ENCODE measurements at regions not wholly inside any gene's neighbourhood (a gene's known extent, or its start where the extent isn't known, plus 50 kb on each side); places are given as distances from the start of the nearest gene placed in this dataset.

DNA sequence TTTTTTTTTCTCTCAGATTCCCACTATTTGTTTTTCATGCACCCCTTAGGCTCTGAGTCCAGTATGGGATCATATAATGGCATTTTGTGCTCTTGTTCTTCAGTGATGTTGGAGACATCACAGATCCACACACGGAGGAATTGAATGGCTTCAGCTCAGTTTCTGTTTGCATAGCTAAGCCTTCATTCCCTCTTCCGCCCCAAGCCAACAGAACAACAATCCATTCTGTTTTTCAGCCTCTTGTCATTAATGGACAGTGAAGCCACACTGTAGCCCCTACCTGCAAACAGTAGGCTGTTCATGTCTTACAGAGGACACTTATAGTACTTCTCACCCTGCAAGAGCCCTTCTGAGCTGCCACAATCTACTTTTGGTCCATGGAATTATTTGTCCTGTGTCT, 64.0 kb upstream of the ZSWIM2 start:
- no peaks in the 10 kb centered on the region for H3K4me1 Mint-ChIP-seq
- peaks cover 0 to 2% (median 0%) of the 10 kb centered on the region in 11 donors for H3K9me3 Mint-ChIP-seq
- DNase-seq: no peak
- ATAC-seq: no peak
- no peaks in the 10 kb centered on the region for H3K36me3 Mint-ChIP-seq
- H3K27me3 ChIP-seq (ENCODE audit: control insufficient read depth in 2 of 2, insufficient read depth in 2 of 2, low read length in 2 of 2): no peaks in the 10 kb centered on the region
- H3K27ac ChIP-seq (ENCODE audit: low read depth, low read length): no peak overlapping the region
- no peaks in the 10 kb centered on the region for H3K36me3 ChIP-seq (ENCODE audit: control insufficient read depth in 2 of 3, insufficient read depth in 3 of 3, low read length in 3 of 3)
- H3K4me1 ChIP-seq (ENCODE audit: control insufficient read depth in 2 of 2, insufficient read depth in 2 of 2, low read length in 2 of 2): no peaks in the 10 kb centered on the region
- H3K4me3 ChIP-seq (ENCODE audit: low read length): no peak overlapping the region
- H3K27ac Mint-ChIP-seq: no peak overlapping the region
- H3K9me3 ChIP-seq (ENCODE audit: control insufficient read depth in 2 of 3, low read length in 3 of 3): no peaks in the 10 kb centered on the region
- H3K4me3 Mint-ChIP-seq: no peak overlapping the region
- ChIA-PET CTCF (no interaction called here), POLR2A (no interaction called here)
- peaks cover 0 to 5% (median 0%) of the 10 kb centered on the region in 5 donors for H3K27me3 Mint-ChIP-seq
- intact Hi-C loops (cut with micrococcal nuclease): no loop called here

DNA sequence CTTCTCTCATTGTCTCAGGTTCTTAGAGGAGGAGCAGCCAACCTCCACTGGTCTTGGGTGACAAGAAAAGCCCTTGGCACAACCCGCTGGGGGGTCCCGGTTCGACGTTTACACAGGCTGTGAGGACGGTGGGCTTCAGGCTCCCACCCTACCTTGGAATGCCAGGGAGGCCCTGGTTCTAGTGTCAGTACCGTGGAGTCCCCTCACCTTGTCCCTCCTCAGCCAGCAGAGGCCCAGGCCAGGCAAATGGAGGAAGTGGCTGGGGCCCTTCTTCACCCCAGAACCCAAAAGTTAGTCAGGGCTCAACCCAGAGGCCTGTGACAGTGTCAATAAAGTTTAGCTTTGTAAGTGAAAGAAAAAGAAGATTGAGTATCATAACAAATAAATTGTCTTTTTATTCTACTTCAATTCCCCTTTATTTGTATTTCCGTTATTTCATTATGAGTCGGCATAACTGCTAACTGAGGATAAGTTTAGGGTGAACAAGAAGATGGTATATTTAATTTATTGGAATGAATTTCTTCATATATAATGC, 62.6 kb upstream of the ZSWIM2 start:
- no peaks in the 10 kb centered on the region for H3K9me3 ChIP-seq (ENCODE audit: control insufficient read depth in 2 of 3, low read length in 3 of 3)
- peaks cover 0 to 5% (median 0%) of the 10 kb centered on the region in 5 donors for H3K27me3 Mint-ChIP-seq
- H3K9me3 Mint-ChIP-seq: peaks cover 0 to 2% (median 0%) of the 10 kb centered on the region in 11 donors
- no peak for ATAC-seq
- H3K4me3 ChIP-seq (ENCODE audit: low read length): no peak overlapping the region
- no peaks in the 10 kb centered on the region for H3K27me3 ChIP-seq (ENCODE audit: control insufficient read depth in 2 of 2, insufficient read depth in 2 of 2, low read length in 2 of 2)
- CTCF ChIA-PET: interaction anchor here (0.6 kb wide), 1 partner anchor 1700 kb away, joined by 3 read pairs; no protein-coding TSS in a partner anchor
- POLR2A ChIA-PET: no interaction called here
- no peak overlapping the region for H3K27ac ChIP-seq (ENCODE audit: low read depth, low read length)
- H3K27ac Mint-ChIP-seq: no peak overlapping the region
- H3K36me3 Mint-ChIP-seq: no peaks in the 10 kb centered on the region
- no peak for DNase-seq
- no peaks in the 10 kb centered on the region for H3K36me3 ChIP-seq (ENCODE audit: control insufficient read depth in 2 of 3, insufficient read depth in 3 of 3, low read length in 3 of 3)
- no peak overlapping the region for H3K4me3 Mint-ChIP-seq
- intact Hi-C loops (cut with micrococcal nuclease): no loop called here
- no peaks in the 10 kb centered on the region for H3K4me1 ChIP-seq (ENCODE audit: control insufficient read depth in 2 of 2, insufficient read depth in 2 of 2, low read length in 2 of 2)
- no peaks in the 10 kb centered on the region for H3K4me1 Mint-ChIP-seq

DNA sequence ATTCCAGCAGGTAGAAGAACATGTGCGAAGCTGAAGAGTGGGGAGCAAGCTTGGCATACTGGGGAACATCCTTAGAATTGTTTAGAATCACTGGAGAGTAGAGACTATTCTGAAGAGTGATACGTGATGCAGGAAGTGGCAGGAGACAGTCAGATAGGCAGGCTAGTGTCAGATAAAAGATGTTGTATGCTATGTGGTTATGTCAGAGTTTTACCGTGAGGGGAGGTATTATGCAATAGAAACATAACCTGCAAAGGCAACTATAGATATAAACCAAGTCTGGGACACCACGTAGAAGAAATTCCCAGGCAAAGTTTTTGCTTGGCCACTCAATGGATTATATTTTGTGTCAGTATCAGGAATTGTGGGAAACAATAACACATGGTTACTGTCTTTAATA, 62.0 kb upstream of the ZSWIM2 start:
- Histone ChIP-seq H3K27ac (ENCODE audit: low read depth, low read length) (no peak overlapping the region), H3K4me3 (ENCODE audit: low read length) (no peak overlapping the region), H3K9me3 (ENCODE audit: control insufficient read depth in 2 of 3, low read length in 3 of 3) (no peaks in the 10 kb centered on the region), H3K4me1 (ENCODE audit: control insufficient read depth in 2 of 2, insufficient read depth in 2 of 2, low read length in 2 of 2) (no peaks in the 10 kb centered on the region), H3K27me3 (ENCODE audit: control insufficient read depth in 2 of 2, insufficient read depth in 2 of 2, low read length in 2 of 2) (no peaks in the 10 kb centered on the region), H3K36me3 (ENCODE audit: control insufficient read depth in 2 of 3, insufficient read depth in 3 of 3, low read length in 3 of 3) (no peaks in the 10 kb centered on the region)
- no peak for DNase-seq
- ChIA-PET CTCF (interaction anchor here (0.6 kb wide), 1 partner anchor 1700 kb away, joined by 3 read pairs; no protein-coding TSS in a partner anchor), POLR2A (no interaction called here)
- Mint-ChIP-seq H3K27ac (no peak overlapping the region), H3K4me3 (no peak overlapping the region), H3K36me3 (no peaks in the 10 kb centered on the region), H3K4me1 (no peaks in the 10 kb centered on the region), H3K9me3 (peaks cover 0 to 2% (median 0%) of the 10 kb centered on the region in 11 donors), H3K27me3 (peaks cover 0 to 5% (median 0%) of the 10 kb centered on the region in 5 donors)
- ATAC-seq: no peak
- intact Hi-C loops (cut with micrococcal nuclease): no loop called here

DNA sequence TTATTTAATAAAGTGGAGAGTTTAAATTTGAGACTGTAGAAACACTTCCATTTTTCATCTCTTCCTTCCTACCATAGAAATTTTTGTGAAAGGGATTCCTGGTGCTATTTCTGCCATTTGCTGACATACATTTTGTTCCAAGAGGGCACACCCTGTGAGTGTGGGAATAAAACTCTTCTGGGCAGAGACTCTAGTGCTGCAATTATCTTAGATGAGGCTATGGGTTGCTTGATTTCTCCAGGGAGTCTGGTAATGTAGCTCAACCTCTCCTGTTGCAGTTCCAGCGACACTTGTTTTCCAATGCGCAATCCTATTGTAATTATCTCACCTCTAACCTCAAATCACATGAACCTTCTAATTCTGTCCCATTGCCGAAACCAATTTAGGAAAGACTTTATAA, 60.1 kb upstream of the ZSWIM2 start:
- Histone ChIP-seq H3K4me3 (ENCODE audit: low read length) (no peak overlapping the region), H3K36me3 (ENCODE audit: control insufficient read depth in 2 of 3, insufficient read depth in 3 of 3, low read length in 3 of 3) (no peaks in the 10 kb centered on the region), H3K27me3 (ENCODE audit: control insufficient read depth in 2 of 2, insufficient read depth in 2 of 2, low read length in 2 of 2) (no peaks in the 10 kb centered on the region), H3K9me3 (ENCODE audit: control insufficient read depth in 2 of 3, low read length in 3 of 3) (no peaks in the 10 kb centered on the region), H3K4me1 (ENCODE audit: control insufficient read depth in 2 of 2, insufficient read depth in 2 of 2, low read length in 2 of 2) (no peaks in the 10 kb centered on the region), H3K27ac (ENCODE audit: low read depth, low read length) (no peak overlapping the region)
- Mint-ChIP-seq H3K27me3 (peaks cover 0 to 5% (median 0%) of the 10 kb centered on the region in 5 donors), H3K4me1 (no peaks in the 10 kb centered on the region), H3K9me3 (peaks cover 0 to 2% (median 0%) of the 10 kb centered on the region in 11 donors), H3K36me3 (no peaks in the 10 kb centered on the region), H3K27ac (no peak overlapping the region), H3K4me3 (no peak overlapping the region)
- no peak for ATAC-seq
- intact Hi-C loops (cut with micrococcal nuclease): no loop called here
- POLR2A ChIA-PET: no interaction called here
- CTCF ChIA-PET: no interaction called here
- no peak for DNase-seq

DNA sequence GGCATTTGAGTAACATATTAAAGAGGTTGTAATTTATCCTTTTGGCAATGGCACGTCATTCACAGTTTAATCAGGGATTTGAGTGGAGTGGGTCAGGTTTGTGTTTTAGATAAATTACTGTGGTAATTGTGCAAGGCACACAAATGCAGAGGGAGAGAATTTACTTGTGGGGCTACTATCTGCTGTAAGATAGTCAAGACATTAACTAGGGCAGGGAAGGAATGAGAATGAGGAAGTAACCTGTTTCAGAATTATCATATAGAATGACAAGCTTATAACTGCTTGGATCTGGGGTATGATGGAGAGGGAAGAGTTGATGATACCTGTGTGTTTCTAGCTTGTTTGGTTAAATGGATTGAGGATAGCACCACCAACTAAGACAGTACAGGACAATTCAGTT, 58.9 kb upstream of the ZSWIM2 start:
- H3K27me3 ChIP-seq (ENCODE audit: control insufficient read depth in 2 of 2, insufficient read depth in 2 of 2, low read length in 2 of 2): no peaks in the 10 kb centered on the region
- H3K4me3 Mint-ChIP-seq: no peak overlapping the region
- no peaks in the 10 kb centered on the region for H3K4me1 Mint-ChIP-seq
- no peak overlapping the region for H3K27ac ChIP-seq (ENCODE audit: low read depth, low read length)
- no peak overlapping the region for H3K4me3 ChIP-seq (ENCODE audit: low read length)
- no peaks in the 10 kb centered on the region for H3K36me3 ChIP-seq (ENCODE audit: control insufficient read depth in 2 of 3, insufficient read depth in 3 of 3, low read length in 3 of 3)
- no peaks in the 10 kb centered on the region for H3K9me3 Mint-ChIP-seq
- ChIA-PET CTCF (interaction anchor here (0.7 kb wide), 1 partner anchor 774 kb away, joined by 3 read pairs; no protein-coding TSS in a partner anchor), POLR2A (no interaction called here)
- peaks cover 0 to 5% (median 0%) of the 10 kb centered on the region in 5 donors for H3K27me3 Mint-ChIP-seq
- H3K4me1 ChIP-seq (ENCODE audit: control insufficient read depth in 2 of 2, insufficient read depth in 2 of 2, low read length in 2 of 2): no peaks in the 10 kb centered on the region
- intact Hi-C loops (cut with micrococcal nuclease): no loop called here
- no peaks in the 10 kb centered on the region for H3K9me3 ChIP-seq (ENCODE audit: control insufficient read depth in 2 of 3, low read length in 3 of 3)
- no peak overlapping the region for H3K27ac Mint-ChIP-seq
- DNase-seq (no peak), ATAC-seq (no peak)
- H3K36me3 Mint-ChIP-seq: no peaks in the 10 kb centered on the region

DNA sequence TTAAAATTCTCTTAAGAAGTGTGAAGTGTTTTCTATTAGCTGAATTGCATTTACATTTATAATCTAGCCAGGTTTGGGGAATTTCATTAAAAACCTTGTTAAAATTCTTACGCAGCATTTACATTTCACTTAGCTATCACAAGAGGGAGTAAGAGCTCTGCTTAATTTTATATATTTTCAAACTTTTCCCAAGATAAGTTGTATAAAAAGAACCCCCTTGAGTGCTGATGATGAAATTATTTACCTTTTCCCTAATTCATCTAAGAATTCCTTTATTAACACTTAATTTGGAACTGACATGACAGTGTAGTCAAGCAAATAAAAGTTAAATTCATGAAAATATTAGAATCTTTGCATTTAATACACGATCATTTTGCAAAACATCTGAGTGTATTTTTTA, 54.2 kb upstream of the ZSWIM2 start:
- Histone ChIP-seq H3K36me3 (ENCODE audit: control insufficient read depth in 2 of 3, insufficient read depth in 3 of 3, low read length in 3 of 3) (no peaks in the 10 kb centered on the region), H3K4me1 (ENCODE audit: control insufficient read depth in 2 of 2, insufficient read depth in 2 of 2, low read length in 2 of 2) (no peaks in the 10 kb centered on the region), H3K4me3 (ENCODE audit: low read length) (no peak overlapping the region), H3K27me3 (ENCODE audit: control insufficient read depth in 2 of 2, insufficient read depth in 2 of 2, low read length in 2 of 2) (no peaks in the 10 kb centered on the region), H3K9me3 (ENCODE audit: control insufficient read depth in 2 of 3, low read length in 3 of 3) (no peaks in the 10 kb centered on the region), H3K27ac (ENCODE audit: low read depth, low read length) (no peak overlapping the region)
- no peak for DNase-seq
- intact Hi-C loops (cut with micrococcal nuclease): no loop called here
- Mint-ChIP-seq H3K27me3 (peaks cover 0 to 4% (median 0%) of the 10 kb centered on the region in 5 donors), H3K4me3 (no peak overlapping the region), H3K9me3 (peaks cover 0 to 12% (median 2%) of the 10 kb centered on the region in 11 donors), H3K36me3 (no peaks in the 10 kb centered on the region), H3K27ac (no peak overlapping the region), H3K4me1 (no peaks in the 10 kb centered on the region)
- no peak for ATAC-seq
- ChIA-PET POLR2A (no interaction called here), CTCF (no interaction called here)
